ENCODE measurements at regions not wholly inside any gene's neighbourhood (a gene's known extent, or its start where the extent isn't known, plus 50 kb on each side); places are given as distances from the start of the nearest gene placed in this dataset.

DNA sequence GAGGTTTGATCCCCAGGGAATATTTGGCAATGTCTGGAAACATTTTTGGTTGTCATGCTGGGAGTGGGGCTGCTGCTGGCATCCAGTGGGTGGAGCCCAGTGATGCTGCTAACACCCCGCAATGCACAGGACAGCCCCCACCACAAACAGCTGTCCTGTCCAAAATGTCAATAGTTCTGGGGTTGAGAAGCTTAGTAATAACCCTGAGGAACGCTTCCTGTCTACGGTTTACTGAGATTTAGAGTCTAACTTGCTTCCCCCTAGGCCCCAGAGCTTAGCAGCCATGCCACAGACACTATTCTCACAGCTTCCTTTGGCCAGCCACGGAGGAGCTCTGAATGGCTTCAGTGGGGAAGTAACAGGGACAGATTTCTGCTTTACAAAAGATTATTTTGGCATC is 66.5 kb downstream of the MSX2 start:
- WGBS, 5 donors, result 13 to 25% (median 15%) methylated on average over 4 of the region's 4 CpGs
- H3K4me1 ChIP-seq, result peaks cover 0 to 8% (median 5%) of the 10 kb centered on the region in 6 donors
- no peak for DNase-seq
- TF ChIP-seq POLR2A (IDR thresholded peaks at IDR 0.05), result no peak
- TF ChIP-seq, protein P1, sequence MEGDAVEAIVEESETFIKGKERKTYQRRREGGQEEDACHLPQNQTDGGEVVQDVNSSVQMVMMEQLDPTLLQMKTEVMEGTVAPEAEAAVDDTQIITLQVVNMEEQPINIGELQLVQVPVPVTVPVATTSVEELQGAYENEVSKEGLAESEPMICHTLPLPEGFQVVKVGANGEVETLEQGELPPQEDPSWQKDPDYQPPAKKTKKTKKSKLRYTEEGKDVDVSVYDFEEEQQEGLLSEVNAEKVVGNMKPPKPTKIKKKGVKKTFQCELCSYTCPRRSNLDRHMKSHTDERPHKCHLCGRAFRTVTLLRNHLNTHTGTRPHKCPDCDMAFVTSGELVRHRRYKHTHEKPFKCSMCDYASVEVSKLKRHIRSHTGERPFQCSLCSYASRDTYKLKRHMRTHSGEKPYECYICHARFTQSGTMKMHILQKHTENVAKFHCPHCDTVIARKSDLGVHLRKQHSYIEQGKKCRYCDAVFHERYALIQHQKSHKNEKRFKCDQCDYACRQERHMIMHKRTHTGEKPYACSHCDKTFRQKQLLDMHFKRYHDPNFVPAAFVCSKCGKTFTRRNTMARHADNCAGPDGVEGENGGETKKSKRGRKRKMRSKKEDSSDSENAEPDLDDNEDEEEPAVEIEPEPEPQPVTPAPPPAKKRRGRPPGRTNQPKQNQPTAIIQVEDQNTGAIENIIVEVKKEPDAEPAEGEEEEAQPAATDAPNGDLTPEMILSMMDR (IDR thresholded peaks at IDR 0.05 in 8 of 11, conservative IDR thresholded peaks at IDR 0.05 in 3 of 11), result no peak
- TF ChIP-seq POLR2AphosphoS5 (IDR thresholded peaks at IDR 0.05), result no peak
- no peaks in the 10 kb centered on the region for H3K36me3 ChIP-seq
- H3K27ac ChIP-seq, result no peak overlapping the region
- intact Hi-C loops (cut with DNase I; ENCODE audit: low total_unique reads), result loop anchor here (5.0 kb wide), 1 partner anchor 374 kb away; no protein-coding TSS in a partner anchor
- no peak overlapping the region for H3K4me3 ChIP-seq
- H3K27me3 ChIP-seq (replicated peaks in 1 of 7), result peaks cover 0 to 29% (median 11%) of the 10 kb centered on the region in 7 donors
- peaks cover 0 to 4% (median 0%) of the 10 kb centered on the region in 8 donors for H3K9me3 ChIP-seq

DNA sequence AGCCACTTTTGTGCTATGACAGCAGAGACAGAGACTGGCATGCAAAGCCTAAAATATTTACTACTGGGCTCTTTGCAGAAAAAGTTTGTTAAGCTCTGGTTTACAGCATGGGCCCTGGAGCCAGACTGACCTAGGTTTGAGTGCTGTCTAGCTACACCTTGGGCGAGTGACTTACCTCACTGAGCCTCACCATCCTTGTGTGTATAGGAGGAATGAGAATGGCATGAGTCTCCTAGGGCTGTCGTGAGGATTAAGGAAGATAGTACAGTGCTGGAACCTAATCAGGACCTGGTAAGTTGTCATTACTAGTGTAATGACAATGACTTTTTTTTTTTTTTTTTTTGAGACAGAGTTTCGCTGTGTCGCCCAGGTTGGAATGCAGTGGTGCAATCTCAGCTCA is 65.2 kb downstream of the MSX2 start:
- Histone ChIP-seq H3K27ac (no peak overlapping the region), H3K4me1 (peaks cover 0 to 8% (median 5%) of the 10 kb centered on the region in 6 donors), H3K9me3 (peaks cover 0 to 11% (median 2%) of the 10 kb centered on the region in 8 donors), H3K27me3 (replicated peaks in 1 of 7) (peaks cover 0 to 24% (median 11%) of the 10 kb centered on the region in 7 donors), H3K4me3 (no peak overlapping the region), H3K36me3 (no peaks in the 10 kb centered on the region)
- intact Hi-C loops (cut with DNase I; ENCODE audit: low total_unique reads), result no loop called here
- WGBS, 5 donors, result 89 to 95% (median 94%) methylated on average over 4 of the region's 4 CpGs
- TF ChIP-seq, protein P1 (IDR thresholded peaks at IDR 0.05 in 8 of 11, conservative IDR thresholded peaks at IDR 0.05 in 3 of 11), result no peak
- TF ChIP-seq POLR2A (IDR thresholded peaks at IDR 0.05) (no peak), POLR2AphosphoS5 (IDR thresholded peaks at IDR 0.05) (no peak)
- no peak for DNase-seq

DNA sequence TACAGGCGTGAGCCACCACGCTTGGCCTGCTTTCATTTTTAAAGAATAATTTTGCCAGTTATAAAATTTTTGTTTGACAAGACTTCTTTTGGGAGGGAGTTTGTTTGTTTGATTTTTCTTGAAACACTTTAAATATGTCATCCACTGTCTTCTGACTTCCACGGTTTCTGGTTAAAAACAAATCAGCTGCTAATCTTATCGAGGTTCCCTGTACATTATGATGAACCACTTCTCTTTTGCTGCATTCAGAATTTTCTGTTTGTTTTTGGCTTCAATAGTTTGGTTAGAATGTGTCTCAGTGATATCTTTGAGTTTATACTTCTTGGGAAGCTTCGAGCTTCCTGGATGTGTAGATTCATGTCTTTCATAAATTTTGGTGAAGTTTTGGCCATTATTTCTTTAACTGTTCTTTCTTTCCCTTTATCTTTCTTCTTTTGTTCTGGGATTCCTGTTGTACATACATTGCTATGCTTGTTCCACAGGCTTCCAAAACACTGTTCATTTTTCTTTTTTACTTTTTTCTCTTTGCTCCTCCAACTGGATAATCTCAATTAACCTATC is 60.8 kb downstream of the MSX2 start:
- no peaks in the 10 kb centered on the region for H3K4me1 ChIP-seq
- DNase-seq, result no peak
- no peaks in the 10 kb centered on the region for H3K27me3 ChIP-seq (replicated peaks in 1 of 7)
- TF ChIP-seq POLR2A (IDR thresholded peaks at IDR 0.05) (no peak), POLR2AphosphoS5 (IDR thresholded peaks at IDR 0.05) (no peak)
- TF ChIP-seq, protein P1 (IDR thresholded peaks at IDR 0.05 in 8 of 11, conservative IDR thresholded peaks at IDR 0.05 in 3 of 11), result no peak
- H3K4me3 ChIP-seq, result no peak overlapping the region
- no peak overlapping the region for H3K27ac ChIP-seq
- 77 to 91% (median 82%) methylated on average over 5 of the region's 5 CpGs for WGBS, 5 donors
- peaks cover 0 to 18% (median 3%) of the 10 kb centered on the region in 8 donors for H3K9me3 ChIP-seq
- H3K36me3 ChIP-seq, result no peaks in the 10 kb centered on the region
- intact Hi-C loops (cut with DNase I; ENCODE audit: low total_unique reads), result no loop called here

Small RNA genes in the stretch of these regions (small RNA-seq; reads per million reads assigned to genes)
- 0 reads per million in 4 donors for gene AC008413.1

Data from spleen (tissue), 11 donors.